ENCODE measurements at regions not wholly inside any gene's neighbourhood (a gene's known extent, or its start where the extent isn't known, plus 50 kb on each side); places are given as distances from the start of the nearest gene placed in this dataset.

DNA sequence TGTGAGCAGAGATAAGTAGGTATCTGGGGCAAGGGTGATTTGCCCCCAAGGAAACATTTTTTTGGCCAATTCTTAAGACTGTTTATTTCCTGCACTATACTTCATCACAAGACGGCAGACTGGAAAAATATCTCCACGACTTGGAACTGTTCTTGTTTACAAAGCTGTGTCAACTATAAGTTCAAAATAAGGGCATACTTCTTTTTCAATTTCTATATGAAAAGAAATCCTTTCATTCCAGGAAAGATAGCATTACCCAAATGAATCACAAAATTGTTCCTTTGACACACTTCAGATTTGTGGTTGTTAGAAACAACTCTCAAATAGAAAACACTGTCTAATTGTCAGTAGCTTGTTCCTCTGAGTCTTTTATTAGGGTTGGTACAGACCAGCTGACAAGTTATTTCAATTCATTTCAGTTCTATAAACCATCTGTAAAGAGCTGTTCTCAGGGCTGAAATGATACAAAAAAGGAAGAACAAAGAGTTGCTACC is 212.9 kb upstream of the PRDM1 start (continued):
- TF ChIP-seq ZNF488 (tag by site-specific recombination; IDR thresholded peaks at IDR 0.05), result no peak
- TF ChIP-seq SALL2 (tag by site-specific recombination; IDR thresholded peaks at IDR 0.05; ENCODE audit: borderline replicate concordance), result no peak
- TF ChIP-seq, protein P1, sequence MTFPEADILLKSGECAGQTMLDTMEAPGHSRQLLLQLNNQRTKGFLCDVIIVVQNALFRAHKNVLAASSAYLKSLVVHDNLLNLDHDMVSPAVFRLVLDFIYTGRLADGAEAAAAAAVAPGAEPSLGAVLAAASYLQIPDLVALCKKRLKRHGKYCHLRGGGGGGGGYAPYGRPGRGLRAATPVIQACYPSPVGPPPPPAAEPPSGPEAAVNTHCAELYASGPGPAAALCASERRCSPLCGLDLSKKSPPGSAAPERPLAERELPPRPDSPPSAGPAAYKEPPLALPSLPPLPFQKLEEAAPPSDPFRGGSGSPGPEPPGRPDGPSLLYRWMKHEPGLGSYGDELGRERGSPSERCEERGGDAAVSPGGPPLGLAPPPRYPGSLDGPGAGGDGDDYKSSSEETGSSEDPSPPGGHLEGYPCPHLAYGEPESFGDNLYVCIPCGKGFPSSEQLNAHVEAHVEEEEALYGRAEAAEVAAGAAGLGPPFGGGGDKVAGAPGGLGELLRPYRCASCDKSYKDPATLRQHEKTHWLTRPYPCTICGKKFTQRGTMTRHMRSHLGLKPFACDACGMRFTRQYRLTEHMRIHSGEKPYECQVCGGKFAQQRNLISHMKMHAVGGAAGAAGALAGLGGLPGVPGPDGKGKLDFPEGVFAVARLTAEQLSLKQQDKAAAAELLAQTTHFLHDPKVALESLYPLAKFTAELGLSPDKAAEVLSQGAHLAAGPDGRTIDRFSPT (tag by site-specific recombination; IDR thresholded peaks at IDR 0.05), result no peak

DNA sequence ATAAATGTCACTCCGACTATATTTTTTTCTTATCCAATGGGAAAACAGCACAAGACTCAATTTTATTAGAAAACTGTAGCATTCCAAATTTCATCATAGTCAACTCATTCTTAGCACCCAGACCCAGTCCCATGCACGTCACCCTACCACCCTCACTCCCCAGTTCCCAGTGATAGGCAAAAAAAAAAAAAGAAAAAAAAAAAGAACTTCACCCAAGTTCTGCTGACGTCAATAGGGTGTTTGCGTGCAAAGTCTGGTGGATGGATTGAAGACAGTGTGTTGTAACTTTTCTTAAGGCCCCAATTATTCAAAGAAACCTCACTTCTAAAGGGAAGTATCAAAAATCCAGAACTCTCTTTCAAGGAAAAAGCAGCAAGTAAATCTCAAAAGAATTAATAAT is 213.9 kb upstream of the PRDM1 start:
- ChIA-PET CTCF (no interaction called here), POLR2A (no interaction called here)
- Histone ChIP-seq H3K36me3 (ENCODE audit: control insufficient read depth in 2 of 2, insufficient read depth in 1 of 2, low read length in 2 of 2) (no peaks in the 10 kb centered on the region), H3K4me3 (ENCODE audit: low read depth, low read length) (no peak overlapping the region), H3K9me3 (ENCODE audit: control insufficient read depth, insufficient read depth, low read depth, low read length) (no peaks in the 10 kb centered on the region), H3K27ac (ENCODE audit: extremely low read depth, low read depth, low read length) (no peak overlapping the region), H3K4me1 (ENCODE audit: control insufficient read depth, insufficient read depth, low read length) (no peaks in the 10 kb centered on the region; the same call in 1 of the 2 replicates)
- TF ChIP-seq GFI1B (tag by site-specific recombination; IDR thresholded peaks at IDR 0.05) (no peak), MYNN (tag by site-specific recombination; IDR thresholded peaks at IDR 0.05; ENCODE audit: borderline replicate concordance) (no peak), ZNF473 (tag by site-specific recombination; IDR thresholded peaks at IDR 0.05) (no peak), ZNF624 (tag by site-specific recombination; IDR thresholded peaks at IDR 0.05) (no peak), MEIS1 (CRISPR knock-in tag; IDR thresholded peaks at IDR 0.05; ENCODE audit: borderline replicate concordance) (no peak), ZNF324 (tag by site-specific recombination; IDR thresholded peaks at IDR 0.05) (no peak), ZNF549 (tag by site-specific recombination; IDR thresholded peaks at IDR 0.05) (no peak), ZNF423 (tag by site-specific recombination; IDR thresholded peaks at IDR 0.05) (no peak), ZNF292 (tag by site-specific recombination; IDR thresholded peaks at IDR 0.05; ENCODE audit: borderline replicate concordance, low read depth) (no peak), ZFHX2 (tag by site-specific recombination; conservative IDR thresholded peaks at IDR 0.05) (no peak), ZSCAN30 (tag by site-specific recombination; IDR thresholded peaks at IDR 0.05) (no peak), ZNF521 (tag by site-specific recombination; IDR thresholded peaks at IDR 0.05) (no peak), ZNF792 (tag by site-specific recombination; IDR thresholded peaks at IDR 0.05) (no peak), ZNF366 (tag by site-specific recombination; conservative IDR thresholded peaks at IDR 0.05) (no peak), ZNF488 (tag by site-specific recombination; IDR thresholded peaks at IDR 0.05) (no peak), PBX3 (CRISPR knock-in tag; IDR thresholded peaks at IDR 0.05) (no peak)
- TF ChIP-seq, protein P2, sequence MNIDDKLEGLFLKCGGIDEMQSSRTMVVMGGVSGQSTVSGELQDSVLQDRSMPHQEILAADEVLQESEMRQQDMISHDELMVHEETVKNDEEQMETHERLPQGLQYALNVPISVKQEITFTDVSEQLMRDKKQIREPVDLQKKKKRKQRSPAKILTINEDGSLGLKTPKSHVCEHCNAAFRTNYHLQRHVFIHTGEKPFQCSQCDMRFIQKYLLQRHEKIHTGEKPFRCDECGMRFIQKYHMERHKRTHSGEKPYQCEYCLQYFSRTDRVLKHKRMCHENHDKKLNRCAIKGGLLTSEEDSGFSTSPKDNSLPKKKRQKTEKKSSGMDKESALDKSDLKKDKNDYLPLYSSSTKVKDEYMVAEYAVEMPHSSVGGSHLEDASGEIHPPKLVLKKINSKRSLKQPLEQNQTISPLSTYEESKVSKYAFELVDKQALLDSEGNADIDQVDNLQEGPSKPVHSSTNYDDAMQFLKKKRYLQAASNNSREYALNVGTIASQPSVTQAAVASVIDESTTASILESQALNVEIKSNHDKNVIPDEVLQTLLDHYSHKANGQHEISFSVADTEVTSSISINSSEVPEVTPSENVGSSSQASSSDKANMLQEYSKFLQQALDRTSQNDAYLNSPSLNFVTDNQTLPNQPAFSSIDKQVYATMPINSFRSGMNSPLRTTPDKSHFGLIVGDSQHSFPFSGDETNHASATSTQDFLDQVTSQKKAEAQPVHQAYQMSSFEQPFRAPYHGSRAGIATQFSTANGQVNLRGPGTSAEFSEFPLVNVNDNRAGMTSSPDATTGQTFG (tag by site-specific recombination; IDR thresholded peaks at IDR 0.05; ENCODE audit: borderline replicate concordance), result no peak
